ENCODE measurements at regions not wholly inside any gene's neighbourhood (a gene's known extent, or its start where the extent isn't known, plus 50 kb on each side); places are given as distances from the start of the nearest gene placed in this dataset.
A peak's percentile ranks its signal among the peaks of the same experiment; 100 is the strongest.
"Not testable (repeated sequence)": the region's sequence is repeated elsewhere in the genome, so short reads cannot be mapped to it uniquely, and the experiment has no call there.

- Histone ChIP-seq H3K27ac (ENCODE audit: low read depth, low read length) (no peak overlapping the region), H3K9me3 (ENCODE audit: control insufficient read depth, insufficient read depth, low read length) (no peaks in the 10 kb centered on the region), H3K4me3 (ENCODE audit: low read depth, low read length) (no peak overlapping the region), H3K27me3 (ENCODE audit: control insufficient read depth, insufficient read depth, low read length) (no peaks in the 10 kb centered on the region)
- TF ChIP-seq, protein P1, sequence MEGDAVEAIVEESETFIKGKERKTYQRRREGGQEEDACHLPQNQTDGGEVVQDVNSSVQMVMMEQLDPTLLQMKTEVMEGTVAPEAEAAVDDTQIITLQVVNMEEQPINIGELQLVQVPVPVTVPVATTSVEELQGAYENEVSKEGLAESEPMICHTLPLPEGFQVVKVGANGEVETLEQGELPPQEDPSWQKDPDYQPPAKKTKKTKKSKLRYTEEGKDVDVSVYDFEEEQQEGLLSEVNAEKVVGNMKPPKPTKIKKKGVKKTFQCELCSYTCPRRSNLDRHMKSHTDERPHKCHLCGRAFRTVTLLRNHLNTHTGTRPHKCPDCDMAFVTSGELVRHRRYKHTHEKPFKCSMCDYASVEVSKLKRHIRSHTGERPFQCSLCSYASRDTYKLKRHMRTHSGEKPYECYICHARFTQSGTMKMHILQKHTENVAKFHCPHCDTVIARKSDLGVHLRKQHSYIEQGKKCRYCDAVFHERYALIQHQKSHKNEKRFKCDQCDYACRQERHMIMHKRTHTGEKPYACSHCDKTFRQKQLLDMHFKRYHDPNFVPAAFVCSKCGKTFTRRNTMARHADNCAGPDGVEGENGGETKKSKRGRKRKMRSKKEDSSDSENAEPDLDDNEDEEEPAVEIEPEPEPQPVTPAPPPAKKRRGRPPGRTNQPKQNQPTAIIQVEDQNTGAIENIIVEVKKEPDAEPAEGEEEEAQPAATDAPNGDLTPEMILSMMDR (IDR thresholded peaks at IDR 0.05; ENCODE audit: low read depth, low read length), result no peak
- peak; percentile 33 for DNase-seq (ENCODE audit: low read depth, low spot score)
- CTCF ChIA-PET, result interaction anchor here (2.4 kb wide), 1 partner anchor 16 kb away, joined by 9 read pairs; no protein-coding TSS in a partner anchor
- POLR2A ChIA-PET, result no interaction called here
Measured at GRCh38 chr12:85627584-85627983, 208.6 kb downstream of the RASSF9 start.

DNA sequence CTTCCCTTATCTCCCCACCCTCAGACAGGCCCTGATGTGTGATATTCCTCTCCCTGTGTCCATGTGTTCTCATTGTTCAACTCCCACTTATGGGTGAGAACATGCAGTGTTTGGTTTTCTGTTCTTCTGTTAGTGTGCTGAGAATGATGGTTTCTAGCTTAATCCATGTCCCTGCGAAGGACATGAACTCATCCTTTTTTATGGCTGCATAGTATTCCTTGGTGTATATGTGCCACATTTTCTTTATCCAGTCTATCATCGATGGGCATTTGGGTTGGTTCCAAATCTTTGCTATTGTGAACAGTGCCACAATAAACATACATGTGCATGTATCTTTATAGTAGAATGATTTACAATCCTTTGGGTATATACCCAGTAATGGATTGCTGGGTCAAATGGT lies 207.6 kb downstream of the RASSF9 start:
- CTCF ChIA-PET; DNase-seq (ENCODE audit: low read depth, low spot score); POLR2A ChIA-PET: not testable (repeated sequence)

GRCh38 chr12:85630851-85631250 lies 205.4 kb downstream of the RASSF9 start:
- Histone ChIP-seq H3K27ac (ENCODE audit: low read depth, low read length) (no peak overlapping the region), H3K27me3 (ENCODE audit: control insufficient read depth, insufficient read depth, low read length) (no peaks in the 10 kb centered on the region), H3K4me3 (ENCODE audit: low read depth, low read length) (no peak overlapping the region), H3K9me3 (ENCODE audit: control insufficient read depth, insufficient read depth, low read length) (no peaks in the 10 kb centered on the region)
- TF ChIP-seq, protein P1 (IDR thresholded peaks at IDR 0.05; ENCODE audit: low read depth, low read length), result no peak
- DNase-seq (ENCODE audit: low read depth, low spot score), result no peak
- CTCF ChIA-PET, result no interaction called here
- POLR2A ChIA-PET, result no interaction called here

More for the DNA sequence above, 207.6 kb downstream of the RASSF9 start:
- not testable (repeated sequence) for H3K27ac ChIP-seq (ENCODE audit: low read depth, low read length); H3K9me3 ChIP-seq (ENCODE audit: control insufficient read depth, insufficient read depth, low read length); H3K4me3 ChIP-seq (ENCODE audit: low read depth, low read length); H3K27me3 ChIP-seq (ENCODE audit: control insufficient read depth, insufficient read depth, low read length)

GRCh38 chr12:85632390-85632789 lies 203.8 kb downstream of the RASSF9 start:
- TF ChIP-seq, protein P1 (IDR thresholded peaks at IDR 0.05; ENCODE audit: low read depth, low read length), result no peak
- Histone ChIP-seq H3K27ac (ENCODE audit: low read depth, low read length) (no peak overlapping the region), H3K9me3 (ENCODE audit: control insufficient read depth, insufficient read depth, low read length) (no peaks in the 10 kb centered on the region), H3K4me3 (ENCODE audit: low read depth, low read length) (no peak overlapping the region), H3K27me3 (ENCODE audit: control insufficient read depth, insufficient read depth, low read length) (no peaks in the 10 kb centered on the region)
- POLR2A ChIA-PET, result no interaction called here
- DNase-seq (ENCODE audit: low read depth, low spot score), result peak; percentile 8
- CTCF ChIA-PET, result interaction anchor here (1.5 to 1.9 kb wide), 2 partner anchors 11 kb away, joined by 3 to 8 read pairs; no protein-coding TSS in a partner anchor

DNA sequence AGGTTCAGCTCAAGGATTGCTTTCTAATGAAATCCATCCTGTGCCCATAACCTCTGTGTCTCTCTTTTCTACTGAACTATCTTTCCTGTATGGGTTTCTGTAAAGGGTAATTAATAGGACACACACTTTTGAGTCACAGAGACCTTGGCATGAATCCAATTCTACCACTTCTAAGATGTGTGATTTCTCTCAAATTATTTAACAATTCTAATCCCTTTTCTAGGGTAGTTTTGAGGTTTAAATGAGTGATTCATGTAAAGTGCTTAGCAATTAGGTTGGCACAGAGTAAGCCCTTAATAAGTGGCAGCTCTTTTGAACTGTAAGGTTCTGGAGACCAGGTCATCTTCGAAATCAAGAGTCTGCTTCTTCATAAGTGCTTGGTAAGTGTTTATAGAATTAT lies 202.7 kb downstream of the RASSF9 start:
- CTCF ChIA-PET, result no interaction called here
- TF ChIP-seq, protein P1 (IDR thresholded peaks at IDR 0.05; ENCODE audit: low read depth, low read length), result no peak
- H3K27me3 ChIP-seq (ENCODE audit: control insufficient read depth, insufficient read depth, low read length), result no peaks in the 10 kb centered on the region

GRCh38 chr12:85639834-85640233 lies 196.4 kb downstream of the RASSF9 start:
- H3K9me3 ChIP-seq (ENCODE audit: control insufficient read depth, insufficient read depth, low read length), result no peaks in the 10 kb centered on the region
- no peak overlapping the region for H3K27ac ChIP-seq (ENCODE audit: low read depth, low read length)
- H3K27me3 ChIP-seq (ENCODE audit: control insufficient read depth, insufficient read depth, low read length), result no peaks in the 10 kb centered on the region
- POLR2A ChIA-PET, result no interaction called here
- TF ChIP-seq, protein P1 (IDR thresholded peaks at IDR 0.05; ENCODE audit: low read depth, low read length), result no peak
- no peak for DNase-seq (ENCODE audit: low read depth, low spot score)
- H3K4me3 ChIP-seq (ENCODE audit: low read depth, low read length), result no peak overlapping the region
- CTCF ChIA-PET, result no interaction called here

More for the DNA sequence above, 202.7 kb downstream of the RASSF9 start:
- no peak overlapping the region for H3K4me3 ChIP-seq (ENCODE audit: low read depth, low read length)
- no peak for DNase-seq (ENCODE audit: low read depth, low spot score)
- H3K9me3 ChIP-seq (ENCODE audit: control insufficient read depth, insufficient read depth, low read length), result no peaks in the 10 kb centered on the region
- POLR2A ChIA-PET, result no interaction called here
- H3K27ac ChIP-seq (ENCODE audit: low read depth, low read length), result no peak overlapping the region

Measured in AG04450 (cell line).